ENCODE measurements at regions not wholly inside any gene's neighbourhood (a gene's known extent, or its start where the extent isn't known, plus 50 kb on each side); places are given as distances from the start of the nearest gene placed in this dataset.

GRCh38 chr2:221189431-221190067 lies 382.6 kb downstream of the EPHA4 start:
- Mint-ChIP-seq H3K27ac (no peak overlapping the region), H3K4me1 (no peaks in the 10 kb centered on the region), H3K27me3 (no peaks in the 10 kb centered on the region), H3K36me3 (no peaks in the 10 kb centered on the region), H3K9me3 (no peaks in the 10 kb centered on the region), H3K4me3 (no peak overlapping the region)
- POLR2A ChIA-PET: no interaction called here
- DNase-seq: no peak
- no peak for ATAC-seq (ENCODE audit: low read depth)

GRCh38 chr2:221195829-221196228 lies 376.3 kb downstream of the EPHA4 start:
- ATAC-seq (ENCODE audit: low read depth): no peak
- Mint-ChIP-seq H3K27me3 (no peaks in the 10 kb centered on the region), H3K4me3 (no peak overlapping the region), H3K27ac (no peak overlapping the region), H3K36me3 (no peaks in the 10 kb centered on the region), H3K9me3 (no peaks in the 10 kb centered on the region), H3K4me1 (no peaks in the 10 kb centered on the region)
- DNase-seq: no peak
- POLR2A ChIA-PET: no interaction called here

- Mint-ChIP-seq H3K27me3 (no peaks in the 10 kb centered on the region), H3K27ac (no peak overlapping the region), H3K4me3 (no peak overlapping the region), H3K4me1 (no peaks in the 10 kb centered on the region), H3K9me3 (no peaks in the 10 kb centered on the region), H3K36me3 (no peaks in the 10 kb centered on the region)
- POLR2A ChIA-PET: no interaction called here
- DNase-seq (no peak), ATAC-seq (ENCODE audit: low read depth) (no peak)
Observed at GRCh38 chr2:221197225-221197856, 374.8 kb downstream of the EPHA4 start.

- H3K36me3 Mint-ChIP-seq: no peaks in the 10 kb centered on the region
Observed at GRCh38 chr2:221198309-221198708, 373.8 kb downstream of the EPHA4 start.

GRCh38 chr2:221200184-221200839 lies 371.8 kb downstream of the EPHA4 start:
- no peak overlapping the region for H3K4me3 Mint-ChIP-seq
- H3K27me3 Mint-ChIP-seq: no peaks in the 10 kb centered on the region
- H3K4me1 Mint-ChIP-seq: no peaks in the 10 kb centered on the region
- H3K36me3 Mint-ChIP-seq: no peaks in the 10 kb centered on the region
- no peaks in the 10 kb centered on the region for H3K9me3 Mint-ChIP-seq
- POLR2A ChIA-PET: no interaction called here
- no peak overlapping the region for H3K27ac Mint-ChIP-seq
- ATAC-seq (ENCODE audit: low read depth) (no peak), DNase-seq (no peak)

More at GRCh38 chr2:221198309-221198708, 373.8 kb downstream of the EPHA4 start:
- no peak for DNase-seq
- no peak overlapping the region for H3K4me3 Mint-ChIP-seq
- H3K4me1 Mint-ChIP-seq: no peaks in the 10 kb centered on the region
- H3K27ac Mint-ChIP-seq: no peak overlapping the region
- ATAC-seq (ENCODE audit: low read depth): no peak
- H3K9me3 Mint-ChIP-seq: no peaks in the 10 kb centered on the region
- POLR2A ChIA-PET: no interaction called here
- H3K27me3 Mint-ChIP-seq: no peaks in the 10 kb centered on the region

- ATAC-seq (ENCODE audit: low read depth) (no peak), DNase-seq (no peak)
- Mint-ChIP-seq H3K9me3 (no peaks in the 10 kb centered on the region), H3K27ac (no peak overlapping the region), H3K27me3 (no peaks in the 10 kb centered on the region), H3K4me1 (no peaks in the 10 kb centered on the region), H3K4me3 (no peak overlapping the region), H3K36me3 (no peaks in the 10 kb centered on the region)
- POLR2A ChIA-PET: no interaction called here
Observed at GRCh38 chr2:221202431-221202830, 369.7 kb downstream of the EPHA4 start.

- ATAC-seq (ENCODE audit: low read depth) (no peak), DNase-seq (no peak)
- no peaks in the 10 kb centered on the region for H3K9me3 Mint-ChIP-seq
- H3K27ac Mint-ChIP-seq: no peak overlapping the region
- POLR2A ChIA-PET: no interaction called here
- H3K36me3 Mint-ChIP-seq: no peaks in the 10 kb centered on the region
- H3K4me1 Mint-ChIP-seq: no peaks in the 10 kb centered on the region
- H3K27me3 Mint-ChIP-seq: no peaks in the 10 kb centered on the region
- H3K4me3 Mint-ChIP-seq: no peak overlapping the region
Observed at GRCh38 chr2:221203125-221203524, 369.0 kb downstream of the EPHA4 start.

- H3K27me3 Mint-ChIP-seq: no peaks in the 10 kb centered on the region
- no peak overlapping the region for H3K27ac Mint-ChIP-seq
- H3K4me3 Mint-ChIP-seq: no peak overlapping the region
- no peak for ATAC-seq (ENCODE audit: low read depth)
- POLR2A ChIA-PET: no interaction called here
- no peaks in the 10 kb centered on the region for H3K36me3 Mint-ChIP-seq
- DNase-seq: no peak
- H3K4me1 Mint-ChIP-seq: no peaks in the 10 kb centered on the region
- no peaks in the 10 kb centered on the region for H3K9me3 Mint-ChIP-seq
Observed at GRCh38 chr2:221203856-221204255, 368.2 kb downstream of the EPHA4 start.

GRCh38 chr2:221204699-221205098 lies 367.4 kb downstream of the EPHA4 start:
- no peaks in the 10 kb centered on the region for H3K9me3 Mint-ChIP-seq
- no peaks in the 10 kb centered on the region for H3K36me3 Mint-ChIP-seq
- DNase-seq (no peak), ATAC-seq (ENCODE audit: low read depth) (no peak)
- no peaks in the 10 kb centered on the region for H3K4me1 Mint-ChIP-seq
- no peaks in the 10 kb centered on the region for H3K27me3 Mint-ChIP-seq
- no peak overlapping the region for H3K4me3 Mint-ChIP-seq
- H3K27ac Mint-ChIP-seq: no peak overlapping the region
- POLR2A ChIA-PET: no interaction called here

- H3K27ac Mint-ChIP-seq: no peak overlapping the region
- DNase-seq (no peak), ATAC-seq (ENCODE audit: low read depth) (no peak)
- no peaks in the 10 kb centered on the region for H3K9me3 Mint-ChIP-seq
- H3K4me1 Mint-ChIP-seq: no peaks in the 10 kb centered on the region
- no peaks in the 10 kb centered on the region for H3K27me3 Mint-ChIP-seq
- H3K36me3 Mint-ChIP-seq: no peaks in the 10 kb centered on the region
- POLR2A ChIA-PET: no interaction called here
- H3K4me3 Mint-ChIP-seq: no peak overlapping the region
Observed at GRCh38 chr2:221205103-221205673, 366.9 kb downstream of the EPHA4 start.

- H3K36me3 Mint-ChIP-seq: no peaks in the 10 kb centered on the region
- POLR2A ChIA-PET: no interaction called here
- H3K27me3 Mint-ChIP-seq: no peaks in the 10 kb centered on the region
- H3K4me3 Mint-ChIP-seq: no peak overlapping the region
- H3K9me3 Mint-ChIP-seq: no peaks in the 10 kb centered on the region
- H3K4me1 Mint-ChIP-seq: no peaks in the 10 kb centered on the region
- ATAC-seq (ENCODE audit: low read depth): no peak
- no peak for DNase-seq
- no peak overlapping the region for H3K27ac Mint-ChIP-seq
Observed at GRCh38 chr2:221210686-221211085, 361.4 kb downstream of the EPHA4 start.

GRCh38 chr2:221211653-221212052 lies 360.5 kb downstream of the EPHA4 start:
- H3K9me3 Mint-ChIP-seq: no peaks in the 10 kb centered on the region
- no peaks in the 10 kb centered on the region for H3K4me1 Mint-ChIP-seq
- POLR2A ChIA-PET: no interaction called here
- no peak for ATAC-seq (ENCODE audit: low read depth)
- no peaks in the 10 kb centered on the region for H3K27me3 Mint-ChIP-seq
- no peak for DNase-seq
- H3K36me3 Mint-ChIP-seq: no peaks in the 10 kb centered on the region
- no peak overlapping the region for H3K27ac Mint-ChIP-seq
- no peak overlapping the region for H3K4me3 Mint-ChIP-seq

- H3K27ac Mint-ChIP-seq: no peak overlapping the region
- no peak for ATAC-seq (ENCODE audit: low read depth)
Observed at GRCh38 chr2:221212105-221212504, 360.0 kb downstream of the EPHA4 start.

GRCh38 chr2:221215487-221215886 lies 356.6 kb downstream of the EPHA4 start:
- Mint-ChIP-seq H3K27ac (no peak overlapping the region), H3K36me3 (no peaks in the 10 kb centered on the region), H3K27me3 (no peaks in the 10 kb centered on the region), H3K9me3 (no peaks in the 10 kb centered on the region), H3K4me3 (no peak overlapping the region), H3K4me1 (no peaks in the 10 kb centered on the region)
- ATAC-seq (ENCODE audit: low read depth) (no peak), DNase-seq (no peak)
- POLR2A ChIA-PET: no interaction called here

More at GRCh38 chr2:221212105-221212504, 360.0 kb downstream of the EPHA4 start:
- Mint-ChIP-seq H3K4me1 (no peaks in the 10 kb centered on the region), H3K4me3 (no peak overlapping the region), H3K36me3 (no peaks in the 10 kb centered on the region), H3K27me3 (no peaks in the 10 kb centered on the region), H3K9me3 (no peaks in the 10 kb centered on the region)
- no peak for DNase-seq
- POLR2A ChIA-PET: no interaction called here
